HepG2 (cell line): ENCODE measurements at regions not wholly inside any gene's neighbourhood (a gene's known extent, or its start where the extent isn't known, plus 50 kb on each side); places are given as distances from the start of the nearest gene placed in this dataset.

Source experiments
- ATAC-seq: fragments of 200-7000 bp; cut with Tn5 transposase; 3 replicates; pipeline ENCODE4 v1.9.1; 2020; ENCODE audit warnings: mild to moderate bottlenecking, moderate library complexity
- BruUV-seq: library from RNA; stranded (reverse); fragments of 400-500 nt; replicated peaks from 2 replicates; lab custom pipeline; 2021; lab: Mats Ljungman, UMichigan
- CTCF ChIA-PET: fragments of 300-600 bp; formaldehyde crosslinking; extraction: SDS; loops from one replicate; lab custom pipeline; 2021; ENCODE audit warnings: low total read pairs, inconsistent platforms, low intra/inter-chr PET ratio; lab: Yijun Ruan, JAX
- POLR2A ChIA-PET: fragments of 350-600 bp; sonication (Branson Sonifier 250); formaldehyde crosslinking; loops from one replicate; lab custom pipeline; 2020; ENCODE audit warnings: antibody characterized with exemption, inconsistent platforms; lab: Yijun Ruan, JAX
- DNase-seq: peaks from one replicate; pipeline ENCODE4 v3.0.0-alpha.2; 2015; ENCODE audit warnings: low spot score
- FAIRE-seq: peaks from 3 replicates; lab custom pipeline; 2011; peaks lifted over from hg19 to GRCh38; lab: Jason Lieb, UNC
- H2AFZ ChIP-seq: one replicate; pipeline ENCODE4 v1.6.1; 2011; ENCODE audit warnings: low read length, inconsistent platforms
- H3K27ac ChIP-seq: fragments of 300-600 bp; 3 replicates; pipeline ENCODE4 v1.8.0; 2011; ENCODE audit warnings: mixed run types, mild to moderate bottlenecking, mixed read lengths, low read length, inconsistent platforms; ENCODE audit not compliant: insufficient read depth; ENCODE audit errors: extremely low read length
- H3K27me3 ChIP-seq, 2 experiments: fragments of 200-600 bp in 1 of 2; 2 replicates in 1 of 2; 3 replicates in 1 of 2; pipeline versions ENCODE4 v1.6.0 to v1.8.0; 2011; ENCODE audit warnings: low read length in 2 of 2, mild to moderate bottlenecking in 2 of 2, moderate library complexity in 2 of 2, inconsistent platforms in 1 of 2; ENCODE audit not compliant: insufficient read depth in 2 of 2, control insufficient read depth in 1 of 2
- H3K36me3 ChIP-seq, 2 experiments: fragments of 200-600 bp in 1 of 2; replicated peaks in 1 of 2; 2 replicates in 1 of 2; 3 replicates in 1 of 2; pipeline versions ENCODE4 v1.5.1 to v1.8.0; 2011; ENCODE audit warnings: low read length in 2 of 2, inconsistent platforms in 1 of 2; ENCODE audit not compliant: insufficient read depth in 2 of 2, control insufficient read depth in 1 of 2
- H3K4me1 ChIP-seq: 2 replicates; pipeline ENCODE4 v1.5.1; 2012; ENCODE audit warnings: low read length, inconsistent platforms; ENCODE audit not compliant: insufficient read depth
- H3K4me2 ChIP-seq: 2 replicates; pipeline ENCODE4 v1.6.0; 2011; ENCODE audit warnings: low read depth, low read length, inconsistent platforms
- H3K4me3 ChIP-seq, 3 experiments: fragments of 200-600 bp in 1 of 3; sonication (generic), shearing (Covaris generic) in 1 of 3; replicated peaks in 1 of 3; 2 replicates each; pipeline ENCODE4 v1.5.1; 2011 to 2016; ENCODE audit warnings: low read length in 3 of 3, inconsistent platforms in 2 of 3, low read depth in 2 of 3, mild to moderate bottlenecking in 2 of 3, control low read depth in 1 of 3, mixed read lengths in 1 of 3; ENCODE audit not compliant: insufficient read depth in 1 of 3
- H3K79me2 ChIP-seq: one replicate; pipeline ENCODE4 v1.6.1; 2011; ENCODE audit warnings: low read length, inconsistent platforms; ENCODE audit not compliant: insufficient read depth
- H3K9ac ChIP-seq: 2 replicates; pipeline ENCODE4 v1.6.0; 2011; ENCODE audit warnings: mild to moderate bottlenecking, low read depth, low read length, inconsistent platforms; ENCODE audit not compliant: insufficient read depth
- H3K9me3 ChIP-seq: 2 replicates; pipeline ENCODE4 v1.5.1; 2012; ENCODE audit warnings: mild to moderate bottlenecking, low read length
- H4K20me1 ChIP-seq: 2 replicates; pipeline ENCODE4 v1.6.0; 2011; ENCODE audit warnings: inconsistent platforms, mild to moderate bottlenecking, low read length, moderate library complexity; ENCODE audit not compliant: insufficient read depth
- CBX1 ChIP-seq: IDR thresholded peaks from one replicate; pipeline ENCODE4 v1.6.1; 2016; ENCODE audit warnings: antibody characterized with exemption, low read depth
- DMAP1 ChIP-seq: IDR thresholded peaks from 2 replicates; pipeline ENCODE4 v1.6.1; 2016
- HOXA3 ChIP-seq: sonication (generic); formaldehyde crosslinking; IDR thresholded peaks from 2 replicates; pipeline ENCODE4 v1.5.0; 2020; ENCODE audit warnings: missing genetic modification reagents
- MNT ChIP-seq: fragments of 450-650 bp; IDR thresholded peaks from 2 replicates; pipeline ENCODE4 v1.6.1; 2016
- REL ChIP-seq: sonication (generic); formaldehyde crosslinking; conservative IDR thresholded peaks from 2 replicates; pipeline ENCODE4 v1.8.0; 2022; ENCODE audit warnings: mild to moderate bottlenecking, missing genetic modification reagents, moderate library complexity
- SMAD9 ChIP-seq: sonication (generic); formaldehyde crosslinking; IDR thresholded peaks from 2 replicates; pipeline ENCODE4 v1.5.1; 2020; ENCODE audit warnings: mild to moderate bottlenecking, missing genetic modification reagents
- STAT6 ChIP-seq: sonication (generic); formaldehyde crosslinking; IDR thresholded peaks from 2 replicates; pipeline ENCODE4 v1.4.0; 2020; ENCODE audit warnings: missing genetic modification reagents, mild to moderate bottlenecking, borderline replicate concordance
- TGIF2 ChIP-seq: IDR thresholded peaks from 2 replicates; pipeline ENCODE4 v1.6.1; 2016; ENCODE audit warnings: control low read depth, missing compliant biosample characterization
- TSC22D2 ChIP-seq: sonication (generic); formaldehyde crosslinking; IDR thresholded peaks from 2 replicates; pipeline ENCODE4 v1.5.1; 2020; ENCODE audit warnings: missing genetic modification reagents, mild to moderate bottlenecking, borderline replicate concordance
- WGBS: methylation state at CpG from one replicate; pipeline ENCODE4 v1.1.6; 2017; ENCODE audit warnings: low lambda C conversion rate; 5-methylcytosine and 5-hydroxymethylcytosine counted together
- in situ Hi-C: cut with HindIII; loops from 2 replicates; pipeline ENCODE4 v1.10.0; 2017; ENCODE audit warnings: low pct_unique_long_range_greater_than_20kb; ENCODE audit not compliant: extremely low pct_ligation_motif_present
- intact Hi-C: fragments of 100-400 bp; cut with micrococcal nuclease; formaldehyde crosslinking; loops from one replicate; pipeline ENCODE4 v1.10.0; 2022; ENCODE audit not compliant: unreplicated experiment
- TF ChIP-seq, protein P1 (sequence below): sonication (generic); formaldehyde crosslinking; IDR thresholded peaks from 2 replicates; pipeline ENCODE4 v1.5.0; 2020; ENCODE audit warnings: mild to moderate bottlenecking, missing genetic modification reagents, borderline replicate concordance
- TF ChIP-seq, protein P2 (sequence below): sonication (generic); formaldehyde crosslinking; IDR thresholded peaks from 2 replicates; pipeline ENCODE4 v1.5.0; 2020; ENCODE audit warnings: mild to moderate bottlenecking, missing genetic modification reagents

GRCh38 chr2:138245310-138245709, 256.3 kb upstream of the SPOPL start (continued):
- TF ChIP-seq, protein P1, sequence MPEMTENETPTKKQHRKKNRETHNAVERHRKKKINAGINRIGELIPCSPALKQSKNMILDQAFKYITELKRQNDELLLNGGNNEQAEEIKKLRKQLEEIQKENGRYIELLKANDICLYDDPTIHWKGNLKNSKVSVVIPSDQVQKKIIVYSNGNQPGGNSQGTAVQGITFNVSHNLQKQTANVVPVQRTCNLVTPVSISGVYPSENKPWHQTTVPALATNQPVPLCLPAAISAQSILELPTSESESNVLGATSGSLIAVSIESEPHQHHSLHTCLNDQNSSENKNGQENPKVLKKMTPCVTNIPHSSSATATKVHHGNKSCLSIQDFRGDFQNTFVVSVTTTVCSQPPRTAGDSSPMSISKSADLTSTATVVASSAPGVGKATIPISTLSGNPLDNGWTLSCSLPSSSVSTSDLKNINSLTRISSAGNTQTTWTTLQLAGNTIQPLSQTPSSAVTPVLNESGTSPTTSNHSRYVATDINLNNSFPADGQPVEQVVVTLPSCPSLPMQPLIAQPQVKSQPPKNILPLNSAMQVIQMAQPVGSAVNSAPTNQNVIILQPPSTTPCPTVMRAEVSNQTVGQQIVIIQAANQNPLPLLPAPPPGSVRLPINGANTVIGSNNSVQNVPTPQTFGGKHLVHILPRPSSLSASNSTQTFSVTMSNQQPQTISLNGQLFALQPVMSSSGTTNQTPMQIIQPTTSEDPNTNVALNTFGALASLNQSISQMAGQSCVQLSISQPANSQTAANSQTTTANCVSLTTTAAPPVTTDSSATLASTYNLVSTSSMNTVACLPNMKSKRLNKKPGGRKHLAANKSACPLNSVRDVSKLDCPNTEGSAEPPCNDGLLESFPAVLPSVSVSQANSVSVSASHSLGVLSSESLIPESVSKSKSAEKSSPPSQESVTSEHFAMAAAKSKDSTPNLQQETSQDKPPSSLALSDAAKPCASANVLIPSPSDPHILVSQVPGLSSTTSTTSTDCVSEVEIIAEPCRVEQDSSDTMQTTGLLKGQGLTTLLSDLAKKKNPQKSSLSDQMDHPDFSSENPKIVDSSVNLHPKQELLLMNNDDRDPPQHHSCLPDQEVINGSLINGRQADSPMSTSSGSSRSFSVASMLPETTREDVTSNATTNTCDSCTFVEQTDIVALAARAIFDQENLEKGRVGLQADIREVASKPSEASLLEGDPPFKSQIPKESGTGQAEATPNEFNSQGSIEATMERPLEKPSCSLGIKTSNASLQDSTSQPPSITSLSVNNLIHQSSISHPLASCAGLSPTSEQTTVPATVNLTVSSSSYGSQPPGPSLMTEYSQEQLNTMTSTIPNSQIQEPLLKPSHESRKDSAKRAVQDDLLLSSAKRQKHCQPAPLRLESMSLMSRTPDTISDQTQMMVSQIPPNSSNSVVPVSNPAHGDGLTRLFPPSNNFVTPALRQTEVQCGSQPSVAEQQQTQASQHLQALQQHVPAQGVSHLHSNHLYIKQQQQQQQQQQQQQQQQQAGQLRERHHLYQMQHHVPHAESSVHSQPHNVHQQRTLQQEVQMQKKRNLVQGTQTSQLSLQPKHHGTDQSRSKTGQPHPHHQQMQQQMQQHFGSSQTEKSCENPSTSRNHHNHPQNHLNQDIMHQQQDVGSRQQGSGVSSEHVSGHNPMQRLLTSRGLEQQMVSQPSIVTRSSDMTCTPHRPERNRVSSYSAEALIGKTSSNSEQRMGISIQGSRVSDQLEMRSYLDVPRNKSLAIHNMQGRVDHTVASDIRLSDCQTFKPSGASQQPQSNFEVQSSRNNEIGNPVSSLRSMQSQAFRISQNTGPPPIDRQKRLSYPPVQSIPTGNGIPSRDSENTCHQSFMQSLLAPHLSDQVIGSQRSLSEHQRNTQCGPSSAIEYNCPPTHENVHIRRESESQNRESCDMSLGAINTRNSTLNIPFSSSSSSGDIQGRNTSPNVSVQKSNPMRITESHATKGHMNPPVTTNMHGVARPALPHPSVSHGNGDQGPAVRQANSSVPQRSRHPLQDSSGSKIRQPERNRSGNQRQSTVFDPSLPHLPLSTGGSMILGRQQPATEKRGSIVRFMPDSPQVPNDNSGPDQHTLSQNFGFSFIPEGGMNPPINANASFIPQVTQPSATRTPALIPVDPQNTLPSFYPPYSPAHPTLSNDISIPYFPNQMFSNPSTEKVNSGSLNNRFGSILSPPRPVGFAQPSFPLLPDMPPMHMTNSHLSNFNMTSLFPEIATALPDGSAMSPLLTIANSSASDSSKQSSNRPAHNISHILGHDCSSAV, result no peak
- no peak for TF ChIP-seq DMAP1 (CRISPR knock-in tag)

DNA sequence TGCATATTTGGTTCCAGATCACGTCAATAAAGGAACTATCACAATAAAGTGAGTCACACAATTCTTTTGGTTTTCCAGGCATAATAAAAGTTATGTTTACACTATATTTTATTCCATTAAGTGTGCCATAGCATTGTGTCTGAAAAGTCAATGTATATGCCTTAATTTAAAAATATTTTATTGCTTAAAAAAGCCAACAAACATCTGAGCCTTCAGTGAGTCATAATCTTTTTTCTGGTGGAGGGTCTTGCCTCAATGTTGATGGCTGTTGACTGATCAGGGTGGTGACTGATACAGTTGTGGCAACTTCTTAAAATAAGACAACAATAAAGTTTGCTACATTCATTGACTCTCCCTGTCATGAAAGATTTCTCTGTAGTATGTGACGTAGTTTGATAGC, 254.3 kb upstream of the SPOPL start:
- Histone ChIP-seq H3K4me1 (peaks cover 17% of the 10 kb centered on the region), H3K4me3 (no peak overlapping the region), H4K20me1 (no peaks in the 10 kb centered on the region), H3K9me3 (no peaks in the 10 kb centered on the region), H3K27ac (no peak overlapping the region), H3K4me2 (no peak overlapping the region), H3K27me3 (no peaks in the 10 kb centered on the region), H3K79me2 (no peaks in the 10 kb centered on the region), H2AFZ (no peak overlapping the region), H3K36me3 (no peaks in the 10 kb centered on the region), H3K9ac (no peak overlapping the region)
- in situ Hi-C loops, result no loop called here
- no TSS peak for BruUV-seq
- WGBS, result 76% methylated on average over 2 of the region's 2 CpGs
- DNase-seq (no peak), FAIRE-seq (no peak), ATAC-seq (no peak)
- CTCF ChIA-PET, result no interaction called here
- POLR2A ChIA-PET, result no interaction called here
- intact Hi-C loops, result no loop called here
- TF ChIP-seq TSC22D2 (CRISPR knock-in tag), result no peak
- no peak for TF ChIP-seq STAT6 (CRISPR knock-in tag)
- TF ChIP-seq CBX1, result no peak
- no peak for TF ChIP-seq HOXA3
- no peak for TF ChIP-seq MNT
- TF ChIP-seq REL, result no peak
- TF ChIP-seq, protein P2, sequence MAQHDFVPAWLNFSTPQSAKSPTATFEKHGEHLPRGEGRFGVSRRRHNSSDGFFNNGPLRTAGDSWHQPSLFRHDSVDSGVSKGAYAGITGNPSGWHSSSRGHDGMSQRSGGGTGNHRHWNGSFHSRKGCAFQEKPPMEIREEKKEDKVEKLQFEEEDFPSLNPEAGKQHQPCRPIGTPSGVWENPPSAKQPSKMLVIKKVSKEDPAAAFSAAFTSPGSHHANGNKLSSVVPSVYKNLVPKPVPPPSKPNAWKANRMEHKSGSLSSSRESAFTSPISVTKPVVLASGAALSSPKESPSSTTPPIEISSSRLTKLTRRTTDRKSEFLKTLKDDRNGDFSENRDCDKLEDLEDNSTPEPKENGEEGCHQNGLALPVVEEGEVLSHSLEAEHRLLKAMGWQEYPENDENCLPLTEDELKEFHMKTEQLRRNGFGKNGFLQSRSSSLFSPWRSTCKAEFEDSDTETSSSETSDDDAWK (CRISPR knock-in tag), result no peak
- no peak for TF ChIP-seq TGIF2 (CRISPR knock-in tag)
- no peak for TF ChIP-seq SMAD9 (CRISPR knock-in tag)
